ENCODE measurements at regions not wholly inside any gene's neighbourhood (a gene's known extent, or its start where the extent isn't known, plus 50 kb on each side); places are given as distances from the start of the nearest gene placed in this dataset.

DNA sequence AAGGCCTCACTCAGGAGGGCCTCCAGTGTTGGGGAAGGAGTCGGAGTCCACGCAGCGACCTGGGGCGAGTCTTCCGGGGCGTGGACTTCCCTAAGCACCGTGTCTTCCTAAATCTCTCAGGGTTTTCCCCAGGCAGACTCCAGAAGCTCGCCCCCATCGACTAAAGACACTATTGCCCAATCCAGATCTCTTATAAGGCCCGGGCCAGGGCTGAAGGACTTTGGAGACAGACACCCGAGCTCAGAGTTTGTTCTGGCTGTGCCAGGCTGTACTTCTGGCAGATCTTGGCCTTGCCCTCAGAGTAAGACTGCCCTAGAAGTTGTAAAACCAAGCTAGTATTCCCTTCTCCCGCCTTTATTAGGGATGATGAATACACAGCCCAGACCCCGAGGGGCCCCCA, 191.4 kb downstream of the BUD13 start:
- ATAC-seq (peak; percentile 10), DNase-seq (ENCODE audit: low spot score) (peak; percentile 46)
- peaks cover 82% of the 10 kb centered on the region for H3K27me3 Mint-ChIP-seq (ENCODE audit: insufficient read depth, low read depth, poor library complexity)
- TF ChIP-seq CREB1 (CRISPR knock-in tag; IDR thresholded peaks at IDR 0.05; ENCODE audit: low read depth) (no peak), ZNF331 (CRISPR knock-in tag; IDR thresholded peaks at IDR 0.05; ENCODE audit: low read depth) (no peak), STAT1 (IDR thresholded peaks at IDR 0.05; ENCODE audit: unreplicated experiment) (no peak), ZNF462 (CRISPR knock-in tag; IDR thresholded peaks at IDR 0.05) (no peak), JUNB (IDR thresholded peaks at IDR 0.05; ENCODE audit: unreplicated experiment) (no peak), POLR2AphosphoS5 (IDR thresholded peaks at IDR 0.05; ENCODE audit: low read depth) (no peak), EZH2 (IDR thresholded peaks at IDR 0.05; ENCODE audit: low read depth, unreplicated experiment) (no peak), ZNF114 (CRISPR knock-in tag; IDR thresholded peaks at IDR 0.05) (no peak), EZH2phosphoT487 (IDR thresholded peaks at IDR 0.05; ENCODE audit: unreplicated experiment) (no peak), NANOG (IDR thresholded peaks at IDR 0.05; ENCODE audit: borderline replicate concordance) (no peak)
- TF ChIP-seq, protein P1, sequence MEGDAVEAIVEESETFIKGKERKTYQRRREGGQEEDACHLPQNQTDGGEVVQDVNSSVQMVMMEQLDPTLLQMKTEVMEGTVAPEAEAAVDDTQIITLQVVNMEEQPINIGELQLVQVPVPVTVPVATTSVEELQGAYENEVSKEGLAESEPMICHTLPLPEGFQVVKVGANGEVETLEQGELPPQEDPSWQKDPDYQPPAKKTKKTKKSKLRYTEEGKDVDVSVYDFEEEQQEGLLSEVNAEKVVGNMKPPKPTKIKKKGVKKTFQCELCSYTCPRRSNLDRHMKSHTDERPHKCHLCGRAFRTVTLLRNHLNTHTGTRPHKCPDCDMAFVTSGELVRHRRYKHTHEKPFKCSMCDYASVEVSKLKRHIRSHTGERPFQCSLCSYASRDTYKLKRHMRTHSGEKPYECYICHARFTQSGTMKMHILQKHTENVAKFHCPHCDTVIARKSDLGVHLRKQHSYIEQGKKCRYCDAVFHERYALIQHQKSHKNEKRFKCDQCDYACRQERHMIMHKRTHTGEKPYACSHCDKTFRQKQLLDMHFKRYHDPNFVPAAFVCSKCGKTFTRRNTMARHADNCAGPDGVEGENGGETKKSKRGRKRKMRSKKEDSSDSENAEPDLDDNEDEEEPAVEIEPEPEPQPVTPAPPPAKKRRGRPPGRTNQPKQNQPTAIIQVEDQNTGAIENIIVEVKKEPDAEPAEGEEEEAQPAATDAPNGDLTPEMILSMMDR (conservative IDR thresholded peaks at IDR 0.05; ENCODE audit: low read depth in 2 of 2) = no peak
- TF ChIP-seq, protein P2, sequence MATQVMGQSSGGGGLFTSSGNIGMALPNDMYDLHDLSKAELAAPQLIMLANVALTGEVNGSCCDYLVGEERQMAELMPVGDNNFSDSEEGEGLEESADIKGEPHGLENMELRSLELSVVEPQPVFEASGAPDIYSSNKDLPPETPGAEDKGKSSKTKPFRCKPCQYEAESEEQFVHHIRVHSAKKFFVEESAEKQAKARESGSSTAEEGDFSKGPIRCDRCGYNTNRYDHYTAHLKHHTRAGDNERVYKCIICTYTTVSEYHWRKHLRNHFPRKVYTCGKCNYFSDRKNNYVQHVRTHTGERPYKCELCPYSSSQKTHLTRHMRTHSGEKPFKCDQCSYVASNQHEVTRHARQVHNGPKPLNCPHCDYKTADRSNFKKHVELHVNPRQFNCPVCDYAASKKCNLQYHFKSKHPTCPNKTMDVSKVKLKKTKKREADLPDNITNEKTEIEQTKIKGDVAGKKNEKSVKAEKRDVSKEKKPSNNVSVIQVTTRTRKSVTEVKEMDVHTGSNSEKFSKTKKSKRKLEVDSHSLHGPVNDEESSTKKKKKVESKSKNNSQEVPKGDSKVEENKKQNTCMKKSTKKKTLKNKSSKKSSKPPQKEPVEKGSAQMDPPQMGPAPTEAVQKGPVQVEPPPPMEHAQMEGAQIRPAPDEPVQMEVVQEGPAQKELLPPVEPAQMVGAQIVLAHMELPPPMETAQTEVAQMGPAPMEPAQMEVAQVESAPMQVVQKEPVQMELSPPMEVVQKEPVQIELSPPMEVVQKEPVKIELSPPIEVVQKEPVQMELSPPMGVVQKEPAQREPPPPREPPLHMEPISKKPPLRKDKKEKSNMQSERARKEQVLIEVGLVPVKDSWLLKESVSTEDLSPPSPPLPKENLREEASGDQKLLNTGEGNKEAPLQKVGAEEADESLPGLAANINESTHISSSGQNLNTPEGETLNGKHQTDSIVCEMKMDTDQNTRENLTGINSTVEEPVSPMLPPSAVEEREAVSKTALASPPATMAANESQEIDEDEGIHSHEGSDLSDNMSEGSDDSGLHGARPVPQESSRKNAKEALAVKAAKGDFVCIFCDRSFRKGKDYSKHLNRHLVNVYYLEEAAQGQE (IDR thresholded peaks at IDR 0.05; ENCODE audit: unreplicated experiment) = no peak
- TF ChIP-seq, protein P3, sequence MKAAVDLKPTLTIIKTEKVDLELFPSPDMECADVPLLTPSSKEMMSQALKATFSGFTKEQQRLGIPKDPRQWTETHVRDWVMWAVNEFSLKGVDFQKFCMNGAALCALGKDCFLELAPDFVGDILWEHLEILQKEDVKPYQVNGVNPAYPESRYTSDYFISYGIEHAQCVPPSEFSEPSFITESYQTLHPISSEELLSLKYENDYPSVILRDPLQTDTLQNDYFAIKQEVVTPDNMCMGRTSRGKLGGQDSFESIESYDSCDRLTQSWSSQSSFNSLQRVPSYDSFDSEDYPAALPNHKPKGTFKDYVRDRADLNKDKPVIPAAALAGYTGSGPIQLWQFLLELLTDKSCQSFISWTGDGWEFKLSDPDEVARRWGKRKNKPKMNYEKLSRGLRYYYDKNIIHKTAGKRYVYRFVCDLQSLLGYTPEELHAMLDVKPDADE (IDR thresholded peaks at IDR 0.05) = no peak
- Histone ChIP-seq H3F3A (replicated peaks; ENCODE audit: low read depth) (0 out of 2 replicates have a peak, but pooled peaks cover 11% of the 10 kb centered on the region), H3K27ac (ENCODE audit: low read depth) (no peak overlapping the region), H3K4me2 (peak overlapping the region; percentile 96), H3K4me1 (ENCODE audit: insufficient read depth) (peaks cover 35% of the 10 kb centered on the region), H3K27me3 (ENCODE audit: insufficient read depth) (peaks cover 98% of the 10 kb centered on the region), H4K20me1 (replicated peaks; ENCODE audit: insufficient read depth) (peaks cover 3% of the 10 kb centered on the region), H2AFZ (peak overlapping the region; percentile 11; the same call in 1 of the 2 replicates), H3K79me2 (replicated peaks; ENCODE audit: insufficient read depth) (no peaks in the 10 kb centered on the region), H3K36me3 (ENCODE audit: insufficient read depth) (no peaks in the 10 kb centered on the region; the same call in 1 of the 2 replicates), H3K9me2 (ENCODE audit: insufficient read depth) (no peaks in the 10 kb centered on the region), H3K4me3 (peak overlapping the region; percentile 70)
- H3K36me3 Mint-ChIP-seq (ENCODE audit: low read depth) = no peaks in the 10 kb centered on the region
- H3K27ac Mint-ChIP-seq = no peak overlapping the region
- peak overlapping the region; percentile 55 for H3K4me3 Mint-ChIP-seq
- H3K4me1 Mint-ChIP-seq = peaks cover 32% of the 10 kb centered on the region
- H3K9me3 Mint-ChIP-seq = no peaks in the 10 kb centered on the region
